Mammary epithelial cell (primary cell): ENCODE measurements at regions not wholly inside any gene's neighbourhood (a gene's known extent, or its start where the extent isn't known, plus 50 kb on each side); places are given as distances from the start of the nearest gene placed in this dataset.

Source experiments
- CTCF ChIP-seq, 2 donors: IDR thresholded peaks in 1 of 2; conservative IDR thresholded peaks in 1 of 2; 2 replicates each; pipeline ENCODE4 v1.5.1; 2011 to 2012; ENCODE audit warnings: inconsistent platforms in 2 of 2, low read length in 2 of 2, mild to moderate bottlenecking in 2 of 2, control low read depth in 1 of 2, low read depth in 1 of 2; ENCODE audit not compliant: insufficient read depth in 1 of 2; ENCODE audit errors: extremely low read depth in 1 of 2
- EZH2 ChIP-seq: IDR thresholded peaks from 2 replicates; pipeline ENCODE4 v1.6.1; 2012; ENCODE audit warnings: low read length, inconsistent platforms, borderline replicate concordance

- no peak for TF ChIP-seq CTCF (conservative IDR thresholded peaks at IDR 0.05 in 1 of 2, IDR thresholded peaks at IDR 0.05 in 1 of 2; ENCODE audit: extremely low read depth in 1 of 2, insufficient read depth in 1 of 2, low read depth in 1 of 2, low read length in 2 of 2)
- TF ChIP-seq EZH2 = no peak
Measured at GRCh38 chr11:70608568-70609470, 210.5 kb downstream of the CTTN start.
